Endothelial cell (in vitro differentiated cells): ENCODE measurements at regions not wholly inside any gene's neighbourhood (a gene's known extent, or its start where the extent isn't known, plus 50 kb on each side); places are given as distances from the start of the nearest gene placed in this dataset.

Source experiments
- DNase-seq: peaks from one replicate; pipeline ENCODE4 v3.0.0; 2021; ENCODE audit warnings: low spot score
- H3K27ac Mint-ChIP-seq: one replicate; pipeline ENCODE4 v1.8.0; 2021; ENCODE audit warnings: mixed read lengths, inconsistent platforms; ENCODE audit not compliant: unreplicated experiment
- H3K27me3 Mint-ChIP-seq: one replicate; pipeline ENCODE4 v1.8.0; 2021; ENCODE audit warnings: mild to moderate bottlenecking, moderate library complexity, mixed read lengths, inconsistent platforms; ENCODE audit not compliant: unreplicated experiment
- H3K36me3 Mint-ChIP-seq: one replicate; pipeline ENCODE4 v1.8.0; 2021; ENCODE audit warnings: mild to moderate bottlenecking, low read depth, mixed read lengths, inconsistent platforms; ENCODE audit not compliant: unreplicated experiment
- H3K4me1 Mint-ChIP-seq: one replicate; pipeline ENCODE4 v1.8.0; 2021; ENCODE audit warnings: mild to moderate bottlenecking, mixed read lengths, inconsistent platforms; ENCODE audit not compliant: unreplicated experiment
- H3K4me3 Mint-ChIP-seq: one replicate; pipeline ENCODE4 v1.8.0; 2021; ENCODE audit warnings: mild to moderate bottlenecking, mixed read lengths, inconsistent platforms; ENCODE audit not compliant: unreplicated experiment
- H3K9me3 Mint-ChIP-seq: one replicate; pipeline ENCODE4 v1.8.0; 2021; ENCODE audit warnings: mixed read lengths, inconsistent platforms; ENCODE audit not compliant: unreplicated experiment
- CTCF ChIP-seq: fragments of 200-600 bp; sonication (generic); IDR thresholded peaks from one replicate; pipeline ENCODE4 v1.5.0; 2021; ENCODE audit warnings: antibody characterized with exemption; ENCODE audit not compliant: unreplicated experiment

- H3K9me3 Mint-ChIP-seq: no peaks in the 10 kb centered on the region
- H3K4me3 Mint-ChIP-seq: no peak overlapping the region
- TF ChIP-seq CTCF: no peak
- H3K27me3 Mint-ChIP-seq: no peaks in the 10 kb centered on the region
- DNase-seq: no peak
- H3K4me1 Mint-ChIP-seq: no peaks in the 10 kb centered on the region
- H3K27ac Mint-ChIP-seq: no peak overlapping the region
- no peaks in the 10 kb centered on the region for H3K36me3 Mint-ChIP-seq
Observed at GRCh38 chr4:128342762-128343161, 55.1 kb upstream of the PGRMC2 start.

- Mint-ChIP-seq H3K9me3 (no peaks in the 10 kb centered on the region), H3K27me3 (peaks cover 2% of the 10 kb centered on the region), H3K4me3 (no peak overlapping the region), H3K4me1 (no peaks in the 10 kb centered on the region), H3K36me3 (no peaks in the 10 kb centered on the region), H3K27ac (no peak overlapping the region)
- no peak for DNase-seq
- TF ChIP-seq CTCF: no peak
Observed at GRCh38 chr4:128341634-128342033, 54.0 kb upstream of the PGRMC2 start.

GRCh38 chr4:128338634-128339355, 51.2 kb upstream of the PGRMC2 start:
- Mint-ChIP-seq H3K4me1 (no peaks in the 10 kb centered on the region), H3K27ac (no peak overlapping the region), H3K27me3 (peaks cover 2% of the 10 kb centered on the region), H3K36me3 (no peaks in the 10 kb centered on the region), H3K4me3 (no peak overlapping the region), H3K9me3 (no peaks in the 10 kb centered on the region)
- no peak for TF ChIP-seq CTCF
- DNase-seq: no peak

- H3K4me1 Mint-ChIP-seq: no peaks in the 10 kb centered on the region
- H3K27me3 Mint-ChIP-seq: peaks cover 2% of the 10 kb centered on the region
- no peak overlapping the region for H3K27ac Mint-ChIP-seq
- no peaks in the 10 kb centered on the region for H3K9me3 Mint-ChIP-seq
- no peaks in the 10 kb centered on the region for H3K36me3 Mint-ChIP-seq
- DNase-seq: no peak
- TF ChIP-seq CTCF: no peak
- no peak overlapping the region for H3K4me3 Mint-ChIP-seq
Observed at GRCh38 chr4:128337863-128338262, 50.2 kb upstream of the PGRMC2 start.
